CD4-positive, alpha-beta T cell treated with Interleukin-1 beta for 1 hour (primary cell): ENCODE measurements at regions not wholly inside any gene's neighbourhood (a gene's known extent, or its start where the extent isn't known, plus 50 kb on each side); places are given as distances from the start of the nearest gene placed in this dataset.

Experiments used
- DNase-seq, 2 donors: peaks; one replicate each; pipeline ENCODE4 v3.0.0-alpha.2; 2020 to 2022

DNA sequence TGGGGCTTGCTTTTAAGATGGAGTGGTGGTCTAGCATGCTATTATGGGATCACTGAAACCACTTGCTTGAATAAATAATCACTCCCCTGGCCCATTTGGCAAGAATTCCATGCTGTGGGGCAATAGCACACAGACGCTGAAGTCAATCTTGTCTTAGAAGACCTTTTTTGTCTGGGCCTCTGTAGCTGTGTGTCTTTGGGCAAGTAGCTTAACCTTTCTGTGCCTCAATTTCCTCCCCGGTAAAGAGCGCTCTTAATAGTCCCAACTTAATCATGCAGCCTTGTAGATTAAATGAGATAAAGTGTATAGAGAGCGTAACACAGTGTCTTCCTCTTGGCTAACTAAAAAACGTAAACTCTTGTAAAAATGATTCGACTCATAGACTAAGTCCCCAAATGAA lies 125.4 kb upstream of the IGSF21 start:
- DNase-seq: no peak

DNA sequence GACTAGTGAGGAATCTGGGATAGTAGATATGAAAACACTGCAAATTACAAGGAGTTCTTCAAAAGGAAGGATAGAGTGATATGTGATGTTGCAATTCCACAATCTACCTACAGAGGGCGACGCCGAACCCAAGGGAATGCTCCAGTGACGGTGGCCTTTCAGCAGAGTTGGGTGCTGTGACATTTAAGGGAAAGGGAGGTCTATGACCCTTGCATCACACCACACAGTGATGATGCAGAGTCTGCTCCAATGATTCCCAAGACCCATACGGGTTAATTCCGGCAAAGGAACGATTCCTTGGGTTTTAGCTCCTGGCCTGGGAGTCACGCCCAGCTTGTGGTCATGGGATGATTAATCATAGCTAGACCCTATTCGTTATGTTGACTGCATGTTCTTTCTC lies 123.0 kb upstream of the IGSF21 start:
- DNase-seq: peak in 1 of 2 donors; percentile 7

DNA sequence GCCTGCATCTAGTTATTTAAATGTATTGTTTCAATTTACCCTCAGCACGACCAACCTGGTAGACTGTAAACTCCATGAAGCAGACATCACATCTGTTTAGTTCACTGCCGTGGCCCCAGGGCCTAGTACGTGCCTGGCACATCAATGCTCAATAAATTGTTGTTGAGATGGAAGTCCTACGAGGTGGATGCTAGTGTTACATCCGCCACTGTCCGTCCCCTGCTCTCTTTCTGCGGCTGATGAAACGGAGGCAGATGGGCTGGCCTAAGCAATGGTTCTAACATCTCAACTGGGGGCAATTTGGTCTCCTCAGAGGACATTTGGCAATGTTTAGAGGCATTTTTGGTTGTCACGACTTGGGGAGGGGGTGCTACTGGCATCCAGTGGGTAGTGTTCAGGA lies 121.4 kb upstream of the IGSF21 start:
- no peak for DNase-seq

DNA sequence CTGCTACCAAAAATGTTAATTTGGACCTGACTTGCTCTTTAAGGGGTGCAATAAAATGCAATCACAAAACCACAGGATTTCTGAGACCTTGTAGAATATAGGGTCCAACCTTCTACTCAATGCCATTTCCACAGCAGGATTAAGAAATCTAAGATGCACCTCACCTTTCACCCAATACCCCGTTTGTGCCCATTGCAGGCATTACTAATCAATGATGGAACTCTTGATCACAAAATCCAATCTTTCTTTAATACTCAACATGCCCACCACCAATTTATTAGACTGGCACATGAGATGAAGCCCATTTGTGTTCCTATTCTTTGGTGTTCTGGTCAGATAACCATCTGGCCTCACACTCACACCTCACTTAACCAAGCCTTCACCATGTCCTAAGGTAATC lies 117.2 kb upstream of the IGSF21 start:
- DNase-seq: no peak

DNA sequence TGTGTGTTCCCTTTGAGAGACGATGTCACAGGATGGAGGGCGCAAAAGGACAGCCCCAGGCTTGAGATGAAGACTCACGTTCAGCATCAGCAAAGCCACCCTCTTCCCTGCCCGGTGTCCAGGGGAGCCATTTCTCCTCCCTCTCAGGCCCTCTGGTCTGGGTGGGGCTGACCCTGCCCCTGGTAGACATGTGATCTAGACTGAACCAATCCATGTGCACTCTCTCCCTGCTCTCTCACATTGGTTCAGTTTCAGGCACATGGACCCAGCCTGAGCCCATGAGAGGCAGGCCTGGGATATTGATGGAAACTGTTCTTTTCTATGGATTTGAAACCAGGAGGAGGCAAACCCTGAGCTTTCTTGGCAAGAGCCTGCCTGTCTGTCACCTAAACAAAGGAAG lies 115.6 kb upstream of the IGSF21 start:
- no peak for DNase-seq

DNA sequence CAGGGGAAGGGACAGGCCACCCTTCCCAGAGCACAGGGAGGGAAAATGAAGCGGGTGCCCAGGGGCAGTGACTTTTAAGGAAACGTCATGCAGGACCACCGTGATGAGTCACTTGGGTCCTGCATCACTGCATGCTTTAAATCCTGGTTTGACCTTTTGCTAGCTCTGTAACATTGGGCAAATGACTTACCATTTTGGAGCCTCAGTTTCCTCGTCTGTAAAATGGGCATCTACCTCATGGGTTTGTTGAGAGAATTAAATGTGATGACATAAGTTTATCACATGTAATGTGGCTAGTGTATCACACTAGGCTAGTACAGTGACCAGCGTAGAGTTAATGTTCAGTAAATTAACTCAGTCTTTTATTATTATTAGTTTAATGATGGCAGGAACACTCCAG lies 114.8 kb upstream of the IGSF21 start:
- DNase-seq: no peak

DNA sequence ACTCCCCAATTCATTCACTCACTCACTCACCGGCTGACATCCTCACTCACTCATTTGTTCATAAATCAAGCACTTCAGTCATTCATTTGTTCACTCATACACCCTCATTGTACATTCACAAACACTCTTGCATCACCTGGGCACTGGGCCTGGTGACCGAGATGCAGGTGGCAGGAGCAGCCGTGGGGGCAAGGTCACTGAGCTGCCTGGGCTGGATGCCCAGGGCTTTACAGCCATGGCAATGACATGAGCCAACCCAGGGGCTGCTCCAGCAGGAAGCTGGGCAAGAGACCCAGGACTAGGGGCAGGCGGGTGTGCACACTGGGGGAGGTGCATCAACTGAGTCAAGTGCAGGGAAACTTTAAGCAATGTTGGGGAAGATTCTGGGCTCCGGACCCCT lies 113.6 kb upstream of the IGSF21 start:
- DNase-seq: no peak

DNA sequence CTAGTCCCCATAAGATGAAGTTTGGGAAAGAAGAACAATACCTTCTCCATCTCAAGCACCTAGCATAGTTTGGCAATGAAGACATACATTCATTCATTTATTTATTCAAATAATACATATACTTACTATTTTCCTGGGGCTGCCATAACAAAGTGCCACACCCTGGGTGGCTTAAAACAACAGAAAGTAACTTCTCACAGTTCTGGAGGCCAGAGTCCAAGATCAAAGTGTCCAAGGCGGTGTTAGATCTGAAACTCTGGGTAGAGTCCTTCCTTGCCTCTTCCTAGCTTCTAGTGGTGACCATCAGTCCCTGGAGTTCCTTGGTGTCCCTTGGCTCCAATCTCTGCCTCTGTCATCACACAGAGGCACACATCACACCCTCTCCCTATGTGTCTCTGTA lies 112.1 kb upstream of the IGSF21 start:
- DNase-seq: no peak

DNA sequence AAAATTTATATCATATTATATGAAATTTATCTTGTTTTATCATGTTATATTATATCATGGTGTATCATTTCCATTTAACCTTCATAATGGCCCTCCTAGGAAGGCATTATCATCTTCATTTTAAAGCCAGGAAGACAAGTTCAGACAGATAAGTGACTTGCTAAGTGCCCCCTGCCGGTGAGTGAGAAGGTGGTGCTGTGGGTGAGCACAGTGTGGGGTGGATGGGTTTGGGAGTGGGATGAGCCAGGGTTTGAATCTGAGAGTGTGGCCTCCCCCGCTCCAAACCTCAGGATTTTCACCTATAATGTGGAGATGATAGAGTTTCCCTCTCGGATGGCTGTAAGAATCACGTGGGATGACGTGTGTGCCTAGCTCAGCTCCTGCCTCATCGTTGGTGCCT lies 108.7 kb upstream of the IGSF21 start:
- no peak for DNase-seq

DNA sequence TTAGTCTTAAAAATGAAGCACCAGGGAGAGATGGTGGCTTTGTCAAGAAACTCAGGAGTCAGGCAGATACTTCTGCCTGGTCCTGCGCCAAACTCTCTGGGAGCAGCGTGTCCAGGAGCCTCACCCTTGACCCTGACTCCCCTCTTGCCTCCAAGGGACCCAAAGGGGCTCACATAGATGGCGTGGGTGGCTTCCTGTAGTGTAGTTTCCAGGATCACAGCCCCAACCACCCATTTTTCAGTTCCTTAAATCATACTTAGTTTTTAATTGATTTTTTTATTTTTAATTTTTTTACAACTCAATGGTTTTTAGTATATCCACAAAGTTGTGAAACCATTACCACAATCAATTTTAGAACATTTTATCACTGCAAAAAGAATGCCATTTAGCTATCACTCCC lies 107.7 kb upstream of the IGSF21 start:
- no peak for DNase-seq

DNA sequence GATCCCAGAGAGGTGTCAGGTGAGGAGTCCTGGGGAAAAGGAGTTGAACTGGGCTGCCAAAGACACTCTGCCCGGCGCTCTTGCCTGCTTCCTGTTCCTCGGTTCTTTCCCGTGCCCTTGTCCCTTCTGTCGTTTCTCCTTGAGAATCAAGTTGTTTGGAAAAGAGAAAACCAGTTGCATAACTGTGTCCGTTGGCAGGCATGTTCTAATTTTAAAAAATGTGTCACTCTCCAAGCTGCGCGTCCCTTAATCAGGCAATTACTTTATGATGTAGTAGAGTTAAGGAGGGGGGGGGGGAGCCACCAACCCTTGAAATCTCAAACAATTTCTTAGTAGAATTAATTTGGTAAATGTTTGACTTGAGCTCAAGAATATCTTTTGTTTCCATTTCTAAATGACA lies 105.9 kb upstream of the IGSF21 start:
- DNase-seq: no peak

DNA sequence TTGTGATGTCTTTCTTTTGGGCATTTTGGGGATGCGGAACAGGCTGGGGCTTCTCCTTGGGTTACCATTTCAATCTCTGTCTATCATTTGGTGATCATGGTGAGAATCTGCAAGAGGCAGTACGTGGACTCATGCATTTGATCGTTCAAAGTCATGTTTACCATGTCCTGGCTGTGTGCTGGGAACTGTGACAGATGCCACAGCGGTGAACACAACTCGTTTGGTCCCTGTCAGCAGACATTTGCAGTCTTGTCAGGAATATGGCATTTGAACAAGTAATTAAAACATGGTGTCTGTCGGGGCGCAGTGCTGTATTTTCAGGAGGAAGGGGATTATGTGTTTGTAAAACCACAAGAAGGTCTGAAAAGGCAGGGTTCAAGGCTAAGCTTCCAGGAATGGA lies 103.3 kb upstream of the IGSF21 start:
- DNase-seq: no peak

DNA sequence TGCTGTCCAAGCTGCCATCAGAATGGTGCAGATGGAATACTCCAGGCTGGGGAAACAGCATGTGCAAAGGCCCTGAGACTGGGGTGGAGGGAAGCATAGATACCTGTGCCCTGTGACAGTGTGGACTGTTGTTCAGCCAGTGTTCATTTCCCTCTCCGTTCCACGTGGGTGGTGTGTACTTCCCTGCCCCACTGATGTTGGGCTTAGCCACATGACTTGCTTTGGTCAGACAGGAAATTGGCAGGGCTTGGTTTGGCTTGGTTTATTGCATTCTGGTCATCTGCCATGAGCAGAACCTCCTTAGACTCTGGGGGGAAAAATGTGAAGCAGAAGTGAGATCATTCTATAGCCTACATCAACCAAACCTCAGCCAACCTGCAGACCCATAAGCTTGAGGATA lies 102.4 kb upstream of the IGSF21 start:
- no peak for DNase-seq

DNA sequence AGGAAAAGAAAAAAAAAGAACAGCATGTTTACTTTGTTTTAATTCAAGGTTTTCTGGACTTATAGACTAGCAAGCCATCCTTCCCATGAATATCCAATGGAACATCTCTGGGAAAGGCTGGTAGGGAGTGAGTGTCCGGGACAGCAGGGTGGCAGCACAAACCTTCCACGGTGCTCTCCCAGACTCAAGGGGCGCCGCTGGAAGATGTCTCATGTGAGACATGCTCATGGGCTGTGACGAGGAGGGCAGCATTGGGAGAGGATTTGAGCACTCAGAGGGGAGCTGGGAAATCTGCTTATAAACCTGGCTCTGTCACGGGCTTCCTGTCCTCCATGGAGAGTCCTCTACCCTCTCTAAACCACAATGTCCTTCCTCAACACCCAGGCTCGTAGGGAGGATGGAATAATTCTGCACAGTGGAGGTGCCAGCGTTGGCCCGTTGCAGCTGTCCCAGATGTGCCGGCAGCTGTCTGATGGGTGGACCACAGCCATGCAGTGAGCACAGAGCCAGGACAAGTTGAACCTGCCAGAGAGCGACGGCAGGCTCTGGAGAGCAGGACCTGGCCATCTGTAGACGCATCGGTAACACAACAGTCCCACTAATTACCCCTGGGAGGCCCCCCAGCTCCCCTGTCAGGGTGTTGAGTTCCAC lies 100.1 kb upstream of the IGSF21 start:
- no peak for DNase-seq

DNA sequence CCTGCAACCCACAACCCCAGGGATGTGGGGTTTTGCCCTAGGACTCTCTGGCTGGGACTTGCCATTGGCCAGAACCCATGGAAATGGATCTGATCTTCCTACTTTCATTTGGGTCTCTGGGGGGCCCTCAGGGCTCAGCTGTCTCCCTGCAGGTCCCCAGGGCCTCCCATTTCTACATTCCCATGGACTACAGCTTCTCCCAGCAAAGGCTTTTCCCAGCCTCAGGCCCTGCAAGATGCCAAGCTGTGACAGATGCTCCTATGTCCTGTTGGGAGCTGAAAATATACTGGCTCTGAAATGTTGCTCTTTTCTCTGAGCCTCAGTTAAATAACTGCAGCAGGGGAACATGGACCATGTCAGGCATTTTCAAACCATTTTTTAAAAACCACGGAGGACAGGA lies 99.5 kb upstream of the IGSF21 start:
- no peak for DNase-seq

DNA sequence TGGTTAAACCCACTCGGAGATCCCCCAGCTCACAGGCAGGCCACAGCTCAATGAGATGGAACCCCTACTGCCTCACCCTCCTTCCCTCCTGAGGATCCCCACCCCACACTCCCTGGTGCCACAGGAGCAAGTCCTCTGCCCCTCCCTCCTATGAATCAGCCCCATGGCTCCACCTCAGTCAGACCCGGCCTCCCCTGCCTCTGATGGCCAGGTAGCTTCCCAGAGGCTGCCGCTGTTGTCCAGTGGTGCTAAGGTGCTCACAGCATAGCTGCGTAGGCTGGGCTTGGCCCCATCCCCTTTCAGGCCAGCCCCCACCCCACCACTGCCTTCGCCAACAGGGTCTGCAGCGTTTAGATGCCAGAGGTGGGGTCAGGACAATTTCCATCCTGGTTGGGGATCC lies 98.5 kb upstream of the IGSF21 start:
- DNase-seq: no peak

DNA sequence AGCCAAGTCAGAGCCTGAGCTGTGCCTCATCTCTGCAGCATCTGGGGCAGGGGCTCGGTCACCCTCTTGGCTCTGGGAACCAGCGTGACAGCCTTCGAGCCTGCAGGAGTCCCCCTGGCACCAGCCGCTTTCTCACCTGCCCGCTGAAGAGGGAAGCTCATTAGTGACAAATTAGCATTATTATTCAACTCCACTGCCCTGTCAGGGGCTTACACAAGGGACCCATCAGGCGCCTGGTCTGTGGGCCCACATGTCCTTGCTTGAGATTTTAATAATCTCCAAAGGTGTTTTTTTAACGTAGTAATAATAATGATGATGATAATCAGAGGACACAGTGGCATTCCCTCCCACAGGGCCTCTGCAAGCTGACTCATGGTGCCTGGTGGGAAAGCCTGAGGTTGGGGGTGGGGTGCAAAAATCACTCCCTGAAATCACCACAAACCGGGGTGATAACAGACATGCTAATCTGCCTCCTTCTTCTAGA lies 98.1 kb upstream of the IGSF21 start:
- DNase-seq: no peak

DNA sequence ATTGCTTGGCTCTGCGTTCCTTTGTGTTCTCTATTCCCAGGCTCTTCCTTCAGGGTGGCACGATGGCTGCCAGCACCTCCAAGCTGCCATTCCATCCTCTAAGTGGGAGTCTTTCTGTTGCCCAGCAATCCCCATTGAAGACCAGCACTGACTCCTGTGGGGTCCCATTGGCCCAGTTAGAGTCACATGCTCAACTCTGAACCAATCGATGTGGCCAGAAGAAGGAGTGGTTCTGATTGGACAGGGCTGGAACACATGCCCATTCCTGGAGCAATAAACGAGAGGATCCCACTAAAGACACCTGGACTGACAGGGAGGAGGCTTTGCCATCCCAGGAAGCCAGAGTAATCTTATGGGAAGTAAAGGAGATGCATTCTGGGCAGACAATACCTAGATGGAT lies 97.2 kb upstream of the IGSF21 start:
- DNase-seq: no peak

DNA sequence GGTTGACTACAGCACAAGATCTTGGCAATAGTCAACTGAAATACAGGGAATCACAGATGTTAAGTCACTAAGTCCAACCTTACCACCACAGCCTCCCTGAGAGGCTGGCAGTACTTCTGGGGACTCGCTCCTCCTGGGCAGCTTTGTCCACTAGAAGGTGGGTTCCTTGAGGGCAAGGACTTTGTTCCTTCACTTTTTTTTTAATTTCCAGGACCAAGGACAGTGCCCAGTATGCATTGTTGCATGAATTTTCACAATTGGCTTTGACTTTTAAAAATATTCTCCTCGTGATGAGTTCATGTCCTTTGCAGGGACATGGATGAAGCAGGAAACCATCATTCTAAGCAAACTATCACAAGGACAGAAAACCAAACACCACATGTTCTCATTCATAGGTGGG lies 96.7 kb upstream of the IGSF21 start:
- DNase-seq: no peak

DNA sequence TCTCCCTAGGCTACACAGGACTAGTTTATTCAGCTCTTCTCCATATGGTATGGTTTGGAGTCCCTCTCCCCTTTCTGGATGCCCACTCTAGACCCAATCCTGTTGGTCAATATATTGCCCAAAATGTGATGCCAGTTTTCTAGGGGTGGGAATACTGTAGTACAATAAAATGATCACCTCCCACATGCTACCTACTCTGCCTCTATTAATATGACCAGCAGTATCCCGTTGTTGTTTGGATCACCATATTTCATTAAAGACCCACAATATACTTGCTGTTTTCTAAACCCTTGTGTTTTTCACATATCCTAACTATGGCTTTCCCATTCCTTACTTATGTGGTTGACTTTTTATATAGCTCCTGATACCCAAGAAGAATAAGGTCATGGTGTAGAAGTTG lies 95.9 kb upstream of the IGSF21 start:
- no peak for DNase-seq

DNA sequence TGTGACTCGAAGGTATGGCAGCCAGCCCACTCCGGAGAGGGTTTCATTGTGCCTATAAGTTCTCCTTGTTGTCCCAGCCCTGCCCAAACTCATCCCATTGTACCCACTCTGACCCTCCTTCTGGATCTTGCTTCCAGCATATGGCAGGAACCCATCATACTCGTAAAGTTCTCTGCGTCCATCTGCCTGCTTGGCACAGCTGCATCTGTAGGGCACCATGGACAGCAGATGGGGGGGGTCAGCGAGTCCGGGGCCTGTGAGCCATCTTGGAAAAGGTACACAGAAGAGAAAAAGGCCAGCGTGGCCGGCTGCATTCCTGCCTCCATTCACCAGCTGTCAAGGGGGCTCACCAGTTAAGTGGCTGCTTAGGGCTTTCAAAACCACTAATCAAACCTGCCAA lies 94.9 kb upstream of the IGSF21 start:
- no peak for DNase-seq

DNA sequence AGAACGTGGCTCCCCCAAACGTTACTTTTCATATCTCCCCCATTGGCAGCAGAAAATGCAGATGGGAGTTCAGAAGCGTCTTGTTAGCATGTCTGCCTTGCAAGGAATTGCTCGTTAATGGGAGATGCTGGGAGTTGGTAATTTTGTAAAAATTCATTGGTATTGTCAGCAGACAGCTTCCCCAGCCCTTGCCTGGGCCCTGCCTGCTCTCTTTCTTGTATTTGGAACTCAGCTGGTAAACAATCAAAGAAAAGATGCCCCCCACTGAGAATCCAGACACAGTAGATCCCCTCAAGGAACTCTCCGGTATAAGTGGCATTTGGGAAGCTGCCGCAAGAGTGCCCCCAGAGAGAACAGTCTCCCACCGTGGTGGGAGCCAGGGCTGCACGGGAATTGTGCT lies 94.4 kb upstream of the IGSF21 start:
- DNase-seq: no peak

DNA sequence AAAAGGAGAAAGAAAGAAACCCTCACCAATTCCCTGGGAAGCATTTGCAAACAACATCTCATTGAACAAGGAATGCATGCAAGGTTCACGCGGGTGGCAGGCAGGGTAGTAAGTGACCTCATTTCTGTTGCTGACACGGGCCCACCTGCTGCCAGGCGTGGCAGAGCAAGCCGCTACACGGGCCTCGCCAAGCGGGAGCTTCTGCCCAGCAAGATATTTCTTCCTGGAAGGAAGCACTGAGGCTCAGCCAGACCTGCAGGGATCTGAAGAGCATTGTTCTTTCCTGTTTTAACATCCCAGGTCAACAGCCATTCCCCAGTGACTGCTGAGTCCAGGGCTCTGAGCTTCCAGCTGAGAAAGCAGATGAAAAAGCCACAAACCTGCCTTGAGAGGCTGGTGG lies 91.9 kb upstream of the IGSF21 start:
- no peak for DNase-seq

DNA sequence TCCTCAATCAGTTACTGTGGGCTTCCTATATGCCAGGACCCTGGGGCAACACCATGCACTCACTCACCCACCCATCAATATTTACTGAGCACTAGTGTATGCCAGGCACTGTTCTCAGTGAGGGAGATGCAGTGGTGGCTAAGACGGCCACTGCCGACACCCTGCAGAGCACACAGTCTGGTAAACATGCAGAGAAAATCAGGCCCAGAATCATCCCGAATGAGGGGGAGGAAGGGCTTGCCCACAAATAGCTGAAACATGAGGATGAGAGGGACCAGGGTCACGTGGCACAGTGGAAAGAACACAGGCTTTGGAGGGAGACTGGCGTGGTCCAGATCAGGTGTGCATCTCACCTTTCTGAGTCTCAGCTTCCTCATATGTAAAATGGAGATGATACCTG lies 89.2 kb upstream of the IGSF21 start:
- no peak for DNase-seq

DNA sequence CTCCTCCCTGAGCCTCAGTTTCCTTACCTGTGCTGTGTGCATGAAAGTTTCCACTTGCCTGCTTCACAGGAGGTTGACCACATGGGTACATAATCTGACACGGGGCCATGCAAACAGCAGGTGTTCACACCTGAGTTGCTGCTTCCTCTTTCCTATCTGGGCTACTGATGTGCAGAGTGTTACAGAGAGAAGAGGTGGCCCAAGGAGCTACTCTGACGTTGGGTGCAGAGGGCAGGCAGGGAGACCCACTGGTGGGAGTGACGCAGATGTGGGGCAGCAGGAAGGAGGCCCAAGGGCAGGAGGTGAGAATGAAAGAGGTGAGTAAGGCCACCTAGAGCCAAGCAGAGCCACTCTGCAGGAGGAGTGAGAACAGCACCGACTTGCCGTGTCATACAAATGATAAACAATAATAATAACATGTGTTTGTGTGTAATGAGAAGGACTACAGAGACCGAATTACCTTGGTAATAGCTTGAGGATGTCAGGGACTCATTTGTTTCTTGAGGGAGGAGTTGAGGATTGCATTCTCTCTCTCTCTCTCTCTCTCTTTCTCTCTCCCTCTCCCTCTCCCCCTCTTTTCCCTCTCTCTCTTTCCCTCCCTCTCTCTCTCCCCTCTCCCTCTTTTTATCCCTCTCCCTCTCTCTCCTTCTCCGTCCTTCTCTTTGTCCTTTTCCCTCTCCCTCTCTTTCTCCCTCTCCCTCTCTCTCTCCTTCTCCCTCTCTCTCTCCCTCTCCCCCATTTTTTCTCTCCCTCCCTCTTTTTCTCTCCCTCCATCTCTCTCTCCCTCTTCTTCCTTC lies 87.4 kb upstream of the IGSF21 start:
- no peak for DNase-seq
